Rectal smooth muscle tissue (tissue), 1 donor: ENCODE measurements at regions not wholly inside any gene's neighbourhood (a gene's known extent, or its start where the extent isn't known, plus 50 kb on each side); places are given as distances from the start of the nearest gene placed in this dataset.

Experiments used
- H3K27ac ChIP-seq: one replicate; pipeline ENCODE4 v1.7.0; 2013; ENCODE audit warnings: low read depth, low read length, inconsistent platforms
- H3K27me3 ChIP-seq: one replicate; pipeline ENCODE4 v1.7.0; 2013; ENCODE audit warnings: low read length; ENCODE audit not compliant: control insufficient read depth, insufficient read depth
- H3K36me3 ChIP-seq: one replicate; pipeline ENCODE4 v1.7.0; 2013; ENCODE audit warnings: low read length; ENCODE audit not compliant: control insufficient read depth, insufficient read depth
- H3K4me1 ChIP-seq: one replicate; pipeline ENCODE4 v1.7.0; 2013; ENCODE audit warnings: low read length; ENCODE audit not compliant: control insufficient read depth, insufficient read depth
- H3K4me3 ChIP-seq: one replicate; pipeline ENCODE4 v1.7.0; 2013; ENCODE audit warnings: low read length
- H3K9ac ChIP-seq: one replicate; pipeline ENCODE4 v1.7.0; 2013; ENCODE audit warnings: low read length

GRCh38 chr12:115010324-115010995 is 326.5 kb upstream of the TBX3 start:
- Histone ChIP-seq H3K36me3 (no peaks in the 10 kb centered on the region), H3K4me3 (no peak overlapping the region), H3K27ac (no peak overlapping the region), H3K9ac (no peak overlapping the region), H3K4me1 (no peaks in the 10 kb centered on the region), H3K27me3 (no peaks in the 10 kb centered on the region)

- Histone ChIP-seq H3K27me3 (no peaks in the 10 kb centered on the region), H3K36me3 (no peaks in the 10 kb centered on the region), H3K4me1 (no peaks in the 10 kb centered on the region), H3K9ac (no peak overlapping the region), H3K4me3 (no peak overlapping the region), H3K27ac (no peak overlapping the region)
These were observed 325.0 kb upstream of the TBX3 start for GRCh38 chr12:115008929-115009328.

GRCh38 chr12:115004470-115005146 is 320.6 kb upstream of the TBX3 start:
- Histone ChIP-seq H3K4me1 (no peaks in the 10 kb centered on the region), H3K27ac (no peak overlapping the region), H3K27me3 (no peaks in the 10 kb centered on the region), H3K4me3 (no peak overlapping the region), H3K9ac (no peak overlapping the region), H3K36me3 (no peaks in the 10 kb centered on the region)

- Histone ChIP-seq H3K9ac (no peak overlapping the region), H3K27me3 (no peaks in the 10 kb centered on the region), H3K4me3 (no peak overlapping the region), H3K36me3 (no peaks in the 10 kb centered on the region), H3K27ac (no peak overlapping the region), H3K4me1 (no peaks in the 10 kb centered on the region)
These were observed 318.5 kb upstream of the TBX3 start for GRCh38 chr12:115002434-115002833.

GRCh38 chr12:115001571-115002180 is 317.7 kb upstream of the TBX3 start:
- Histone ChIP-seq H3K9ac (no peak overlapping the region), H3K36me3 (no peaks in the 10 kb centered on the region), H3K4me3 (no peak overlapping the region), H3K4me1 (no peaks in the 10 kb centered on the region), H3K27ac (no peak overlapping the region), H3K27me3 (no peaks in the 10 kb centered on the region)

- H3K4me1 ChIP-seq, result no peaks in the 10 kb centered on the region
- no peak overlapping the region for H3K27ac ChIP-seq
- no peaks in the 10 kb centered on the region for H3K27me3 ChIP-seq
- H3K4me3 ChIP-seq, result no peak overlapping the region
- no peaks in the 10 kb centered on the region for H3K36me3 ChIP-seq
- no peak overlapping the region for H3K9ac ChIP-seq
These were observed 316.1 kb upstream of the TBX3 start for GRCh38 chr12:115000038-115000437.

GRCh38 chr12:114998750-114999128 is 314.8 kb upstream of the TBX3 start:
- H3K27ac ChIP-seq, result no peak overlapping the region

GRCh38 chr12:114998118-114998749 is 314.3 kb upstream of the TBX3 start:
- Histone ChIP-seq H3K9ac (no peak overlapping the region), H3K27me3 (no peaks in the 10 kb centered on the region), H3K4me1 (no peaks in the 10 kb centered on the region), H3K36me3 (no peaks in the 10 kb centered on the region), H3K4me3 (no peak overlapping the region), H3K27ac (no peak overlapping the region)

More at GRCh38 chr12:114998750-114999128, 314.8 kb upstream of the TBX3 start:
- H3K36me3 ChIP-seq, result no peaks in the 10 kb centered on the region
- H3K4me3 ChIP-seq, result no peak overlapping the region
- no peaks in the 10 kb centered on the region for H3K27me3 ChIP-seq
- H3K4me1 ChIP-seq, result no peaks in the 10 kb centered on the region
- H3K9ac ChIP-seq, result no peak overlapping the region

GRCh38 chr12:114996382-114996781 is 312.4 kb upstream of the TBX3 start:
- no peaks in the 10 kb centered on the region for H3K27me3 ChIP-seq
- no peaks in the 10 kb centered on the region for H3K4me1 ChIP-seq
- H3K4me3 ChIP-seq, result no peak overlapping the region
- no peak overlapping the region for H3K9ac ChIP-seq
- no peak overlapping the region for H3K27ac ChIP-seq
- no peaks in the 10 kb centered on the region for H3K36me3 ChIP-seq

- no peaks in the 10 kb centered on the region for H3K36me3 ChIP-seq
- H3K4me1 ChIP-seq, result no peaks in the 10 kb centered on the region
- no peak overlapping the region for H3K9ac ChIP-seq
- no peak overlapping the region for H3K4me3 ChIP-seq
- no peaks in the 10 kb centered on the region for H3K27me3 ChIP-seq
- no peak overlapping the region for H3K27ac ChIP-seq
These were observed 311.9 kb upstream of the TBX3 start for GRCh38 chr12:114995891-114996290.

GRCh38 chr12:114993165-114993564 is 309.2 kb upstream of the TBX3 start:
- H3K27ac ChIP-seq, result no peak overlapping the region
- no peak overlapping the region for H3K9ac ChIP-seq
- H3K36me3 ChIP-seq, result no peaks in the 10 kb centered on the region
- no peaks in the 10 kb centered on the region for H3K27me3 ChIP-seq
- H3K4me3 ChIP-seq, result no peak overlapping the region
- no peaks in the 10 kb centered on the region for H3K4me1 ChIP-seq

- Histone ChIP-seq H3K4me3 (no peak overlapping the region), H3K9ac (no peak overlapping the region), H3K36me3 (no peaks in the 10 kb centered on the region), H3K27ac (no peak overlapping the region), H3K27me3 (no peaks in the 10 kb centered on the region), H3K4me1 (no peaks in the 10 kb centered on the region)
These were observed 308.5 kb upstream of the TBX3 start for GRCh38 chr12:114992443-114992842.
